H1 (cell line): ENCODE measurements at regions not wholly inside any gene's neighbourhood (a gene's known extent, or its start where the extent isn't known, plus 50 kb on each side); places are given as distances from the start of the nearest gene placed in this dataset.

Experiments used
- HDAC2 ChIP-seq, 2 experiments: fragments of 300-600 bp in 1 of 2; sonication (generic) in 1 of 2; IDR thresholded peaks; 2 replicates each; pipeline ENCODE4 v1.6.1; 2011 to 2012; ENCODE audit warnings: low read depth in 2 of 2, low read length in 2 of 2, mild to moderate bottlenecking in 2 of 2, moderate library complexity in 2 of 2, borderline replicate concordance in 1 of 2, inconsistent platforms in 1 of 2
- JUN ChIP-seq: IDR thresholded peaks from 2 replicates; pipeline ENCODE4 v1.6.1; 2011; ENCODE audit warnings: low read depth, mild to moderate bottlenecking, improper control_type of control experiment, low read length
- KDM4A ChIP-seq: IDR thresholded peaks from one replicate; pipeline ENCODE4 v1.7.1; 2012; ENCODE audit warnings: low read depth, mild to moderate bottlenecking, moderate library complexity, low read length, inconsistent platforms; ENCODE audit not compliant: severe bottlenecking
- KDM5A ChIP-seq: fragments of 200-600 bp; IDR thresholded peaks from 2 replicates; pipeline ENCODE4 v1.7.1; 2012; ENCODE audit warnings: mild to moderate bottlenecking, low read length, inconsistent platforms, mixed read lengths

DNA sequence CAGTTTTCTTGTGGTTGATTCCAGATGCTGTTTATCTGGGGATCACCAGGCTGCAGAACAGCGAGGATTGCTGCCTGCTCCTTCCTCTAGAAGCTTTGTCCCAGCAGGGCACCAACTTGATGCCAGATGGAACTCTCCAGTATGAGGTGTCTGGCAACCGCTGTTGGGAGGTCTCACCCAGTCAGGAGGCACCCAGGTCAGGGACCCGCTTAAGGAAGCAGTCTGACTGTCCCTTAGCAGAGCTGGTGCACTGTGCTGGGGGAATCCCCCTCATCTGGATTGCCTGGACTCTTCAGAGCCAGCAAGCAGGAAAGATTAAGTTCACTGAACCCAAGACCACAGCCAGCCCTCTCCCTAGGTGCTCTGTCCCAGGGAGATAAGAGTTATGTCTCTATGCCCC, 1165.2 kb downstream of the FSCB start (continued):
- TF ChIP-seq JUN (no peak), HDAC2 (IDR thresholded peaks at IDR 0.05; ENCODE audit: borderline replicate concordance in 1 of 2, low read depth in 2 of 2, low read length in 2 of 2) (no peak), KDM5A (no peak), KDM4A (no peak)
